K562 (cell line): ENCODE measurements at regions not wholly inside any gene's neighbourhood (a gene's known extent, or its start where the extent isn't known, plus 50 kb on each side); places are given as distances from the start of the nearest gene placed in this dataset.

Source experiments
- TARDBP ChIP-seq: fragments of 450-650 bp; IDR thresholded peaks from 2 replicates; pipeline ENCODE4 v1.6.1; 2016
- TBP ChIP-seq: optimal IDR thresholded peaks from 2 replicates; pipeline ENCODE3; 2011; ENCODE audit warnings: low read depth, low read length, improper control_type of control experiment
- ZNF146 ChIP-seq: IDR thresholded peaks from one replicate; pipeline ENCODE4 v1.6.1; 2018; ENCODE audit warnings: missing compliant biosample characterization; ENCODE audit not compliant: unreplicated experiment
- TF ChIP-seq, protein P1 (sequence below), 2 experiments: fragments of 450-650 bp; IDR thresholded peaks; 2 replicates each; pipeline ENCODE4 v1.6.1; 2016
- TF ChIP-seq, protein P2 (sequence below), 3 experiments: IDR thresholded peaks in 2 of 3; conservative IDR thresholded peaks in 1 of 3; 2 replicates each; pipeline ENCODE4 v1.5.1; 2011 to 2012; ENCODE audit warnings: low read length in 3 of 3, mild to moderate bottlenecking in 3 of 3, control low read depth in 2 of 3, improper control_type of control experiment in 1 of 3, inconsistent platforms in 1 of 3, low read depth in 1 of 3, mixed read lengths in 1 of 3, moderate library complexity in 1 of 3; ENCODE audit not compliant: insufficient read depth in 2 of 3

DNA sequence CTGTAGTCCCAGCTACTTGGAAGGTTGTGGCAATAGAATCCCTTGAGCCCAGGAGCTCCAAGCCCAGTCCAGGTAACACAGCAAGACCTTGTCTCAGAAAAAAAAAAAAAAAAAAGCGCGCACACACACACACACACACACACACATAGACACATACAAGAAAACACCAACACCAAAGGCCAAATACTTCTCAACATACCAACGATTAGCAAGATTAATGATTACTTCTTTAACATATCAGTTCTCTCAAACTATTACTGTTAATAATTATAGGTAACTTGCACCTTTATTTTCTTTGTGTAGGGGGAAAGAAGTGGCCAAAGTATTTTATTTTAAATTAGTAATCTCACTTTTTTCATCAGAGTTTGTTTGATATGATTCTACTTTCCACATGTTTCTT lies 289.5 kb upstream of the ADGRL2 start:
- TF ChIP-seq ZNF146 (no peak), TARDBP (no peak), TBP (no peak)
- TF ChIP-seq, protein P1, sequence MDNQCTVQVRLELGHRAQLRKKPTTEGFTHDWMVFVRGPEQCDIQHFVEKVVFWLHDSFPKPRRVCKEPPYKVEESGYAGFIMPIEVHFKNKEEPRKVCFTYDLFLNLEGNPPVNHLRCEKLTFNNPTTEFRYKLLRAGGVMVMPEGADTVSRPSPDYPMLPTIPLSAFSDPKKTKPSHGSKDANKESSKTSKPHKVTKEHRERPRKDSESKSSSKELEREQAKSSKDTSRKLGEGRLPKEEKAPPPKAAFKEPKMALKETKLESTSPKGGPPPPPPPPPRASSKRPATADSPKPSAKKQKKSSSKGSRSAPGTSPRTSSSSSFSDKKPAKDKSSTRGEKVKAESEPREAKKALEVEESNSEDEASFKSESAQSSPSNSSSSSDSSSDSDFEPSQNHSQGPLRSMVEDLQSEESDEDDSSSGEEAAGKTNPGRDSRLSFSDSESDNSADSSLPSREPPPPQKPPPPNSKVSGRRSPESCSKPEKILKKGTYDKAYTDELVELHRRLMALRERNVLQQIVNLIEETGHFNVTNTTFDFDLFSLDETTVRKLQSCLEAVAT (IDR thresholded peaks at IDR 0.05), result no peak
- TF ChIP-seq, protein P2, sequence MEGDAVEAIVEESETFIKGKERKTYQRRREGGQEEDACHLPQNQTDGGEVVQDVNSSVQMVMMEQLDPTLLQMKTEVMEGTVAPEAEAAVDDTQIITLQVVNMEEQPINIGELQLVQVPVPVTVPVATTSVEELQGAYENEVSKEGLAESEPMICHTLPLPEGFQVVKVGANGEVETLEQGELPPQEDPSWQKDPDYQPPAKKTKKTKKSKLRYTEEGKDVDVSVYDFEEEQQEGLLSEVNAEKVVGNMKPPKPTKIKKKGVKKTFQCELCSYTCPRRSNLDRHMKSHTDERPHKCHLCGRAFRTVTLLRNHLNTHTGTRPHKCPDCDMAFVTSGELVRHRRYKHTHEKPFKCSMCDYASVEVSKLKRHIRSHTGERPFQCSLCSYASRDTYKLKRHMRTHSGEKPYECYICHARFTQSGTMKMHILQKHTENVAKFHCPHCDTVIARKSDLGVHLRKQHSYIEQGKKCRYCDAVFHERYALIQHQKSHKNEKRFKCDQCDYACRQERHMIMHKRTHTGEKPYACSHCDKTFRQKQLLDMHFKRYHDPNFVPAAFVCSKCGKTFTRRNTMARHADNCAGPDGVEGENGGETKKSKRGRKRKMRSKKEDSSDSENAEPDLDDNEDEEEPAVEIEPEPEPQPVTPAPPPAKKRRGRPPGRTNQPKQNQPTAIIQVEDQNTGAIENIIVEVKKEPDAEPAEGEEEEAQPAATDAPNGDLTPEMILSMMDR (IDR thresholded peaks at IDR 0.05 in 2 of 3, conservative IDR thresholded peaks at IDR 0.05 in 1 of 3; ENCODE audit: insufficient read depth in 2 of 3, low read depth in 1 of 3, low read length in 3 of 3), result no peak
